SU-DHL-6 (cell line): ENCODE measurements at regions not wholly inside any gene's neighbourhood (a gene's known extent, or its start where the extent isn't known, plus 50 kb on each side); places are given as distances from the start of the nearest gene placed in this dataset.

Source experiments
- H2AFZ ChIP-seq: fragments of 200-600 bp; sonication (generic); 2 replicates; pipeline ENCODE4 v1.6.1; 2014; ENCODE audit warnings: low read depth, mild to moderate bottlenecking, moderate library complexity, mixed read lengths, antibody characterized with exemption, low read length; ENCODE audit not compliant: severe bottlenecking
- H3F3A ChIP-seq: fragments of 200-600 bp; shearing (Covaris generic); 2 replicates; pipeline ENCODE4 v1.6.0; 2016; ENCODE audit warnings: antibody characterized with exemption, mild to moderate bottlenecking; ENCODE audit not compliant: insufficient read depth
- H3K27ac ChIP-seq: fragments of 200-600 bp; sonication (generic); 2 replicates; pipeline ENCODE4 v1.5.1; 2016; ENCODE audit warnings: low read depth, mild to moderate bottlenecking, low read length, moderate library complexity, mixed read lengths
- H3K27me3 ChIP-seq: fragments of 200-600 bp; sonication (generic), shearing (Covaris generic); 2 replicates; pipeline ENCODE4 v1.6.0; 2014; ENCODE audit warnings: mild to moderate bottlenecking, low read length
- H3K36me3 ChIP-seq: fragments of 200-600 bp; sonication (generic); 2 replicates; pipeline ENCODE4 v1.6.1; 2014; ENCODE audit warnings: mild to moderate bottlenecking, low read length, mixed read lengths
- H3K4me2 ChIP-seq: fragments of 300-600, 200-600 bp; shearing (Covaris generic), sonication (generic); 2 replicates; pipeline ENCODE4 v1.6.0; 2014; ENCODE audit warnings: low read length, low read depth, mild to moderate bottlenecking; ENCODE audit not compliant: poor library complexity, severe bottlenecking
- H3K4me3 ChIP-seq: fragments of 200-600 bp; sonication (generic); 2 replicates; pipeline ENCODE4 v1.5.1; 2014; ENCODE audit warnings: antibody characterized with exemption, low read length, mild to moderate bottlenecking, mixed read lengths; ENCODE audit not compliant: insufficient read depth, poor library complexity, severe bottlenecking
- H3K79me2 ChIP-seq: fragments of 200-600 bp; sonication (generic); 2 replicates; pipeline ENCODE4 v1.6.1; 2014; ENCODE audit warnings: mild to moderate bottlenecking, low read length, moderate library complexity; ENCODE audit not compliant: insufficient read depth
- H3K9ac ChIP-seq: fragments of 200-600 bp; sonication (generic); 2 replicates; pipeline ENCODE4 v1.7.0; 2014; ENCODE audit warnings: mild to moderate bottlenecking, low read length
- H3K9me2 ChIP-seq: fragments of 200-600 bp; sonication (generic); replicated peaks from 2 replicates; pipeline ENCODE4 v1.6.1; 2014; ENCODE audit warnings: low read length; ENCODE audit not compliant: insufficient read depth
- H3K9me3 ChIP-seq: fragments of 200-600 bp; sonication (generic); 2 replicates; pipeline ENCODE4 v1.6.1; 2014; ENCODE audit warnings: low read length, mixed read lengths; ENCODE audit not compliant: insufficient read depth
- H4K20me1 ChIP-seq: fragments of 200-600 bp; sonication (generic); 2 replicates; pipeline ENCODE4 v1.6.1; 2014; ENCODE audit warnings: low read depth, mild to moderate bottlenecking, antibody characterized with exemption, low read length, moderate library complexity, mixed read lengths
- CTCF ChIP-seq: fragments of 200-600 bp; sonication (generic); IDR thresholded peaks from one replicate; pipeline ENCODE4 v1.5.1; 2017; ENCODE audit warnings: antibody characterized with exemption, mild to moderate bottlenecking, low read length, moderate library complexity; ENCODE audit not compliant: insufficient read depth, poor library complexity, severe bottlenecking
- EZH2phosphoT487 ChIP-seq: fragments of 200-600 bp; sonication (generic), shearing (Covaris generic); conservative IDR thresholded peaks from 2 replicates; pipeline ENCODE4 v1.6.1; 2018; ENCODE audit warnings: mild to moderate bottlenecking, antibody characterized with exemption, low read length, moderate library complexity, mixed read lengths

GRCh38 chr5:74406844-74407243 lies 233.7 kb downstream of the ENC1 start:
- TF ChIP-seq CTCF (no peak), EZH2phosphoT487 (no peak)

GRCh38 chr5:74405593-74405992 lies 234.9 kb downstream of the ENC1 start:
- H3K27me3 ChIP-seq: no peaks in the 10 kb centered on the region
- H3K79me2 ChIP-seq: no peaks in the 10 kb centered on the region
- no peaks in the 10 kb centered on the region for H3K36me3 ChIP-seq
- H3K4me3 ChIP-seq: no peak overlapping the region
- no peaks in the 10 kb centered on the region for H3F3A ChIP-seq
- no peak overlapping the region for H3K4me2 ChIP-seq
- H4K20me1 ChIP-seq: no peaks in the 10 kb centered on the region
- H3K27ac ChIP-seq: no peak overlapping the region
- H3K9ac ChIP-seq: no peak overlapping the region
- TF ChIP-seq EZH2phosphoT487 (no peak), CTCF (no peak)
- H2AFZ ChIP-seq: no peak overlapping the region
- no peaks in the 10 kb centered on the region for H3K9me2 ChIP-seq
- H3K9me3 ChIP-seq: no peaks in the 10 kb centered on the region

More at GRCh38 chr5:74406844-74407243, 233.7 kb downstream of the ENC1 start:
- no peak overlapping the region for H3K4me3 ChIP-seq
- no peak overlapping the region for H3K4me2 ChIP-seq
- H3K9ac ChIP-seq: no peak overlapping the region
- H3K9me2 ChIP-seq: no peaks in the 10 kb centered on the region
- no peaks in the 10 kb centered on the region for H3K27me3 ChIP-seq
- no peaks in the 10 kb centered on the region for H3K9me3 ChIP-seq
- H4K20me1 ChIP-seq: no peaks in the 10 kb centered on the region
- no peaks in the 10 kb centered on the region for H3K36me3 ChIP-seq
- H3K27ac ChIP-seq: no peak overlapping the region
- H3F3A ChIP-seq: no peaks in the 10 kb centered on the region
- no peaks in the 10 kb centered on the region for H3K79me2 ChIP-seq
- H2AFZ ChIP-seq: no peak overlapping the region

- TF ChIP-seq EZH2phosphoT487 (no peak), CTCF (no peak)
- Histone ChIP-seq H3K9ac (no peak overlapping the region), H3K27me3 (no peaks in the 10 kb centered on the region), H3K36me3 (no peaks in the 10 kb centered on the region), H2AFZ (no peak overlapping the region), H3K9me3 (no peaks in the 10 kb centered on the region), H3K9me2 (no peaks in the 10 kb centered on the region), H4K20me1 (no peaks in the 10 kb centered on the region), H3K79me2 (no peaks in the 10 kb centered on the region), H3K4me3 (no peak overlapping the region), H3K4me2 (no peak overlapping the region), H3K27ac (no peak overlapping the region), H3F3A (no peaks in the 10 kb centered on the region)
These were observed 235.7 kb downstream of the ENC1 start for GRCh38 chr5:74404574-74405508.
